ENCODE measurements at regions not wholly inside any gene's neighbourhood (a gene's known extent, or its start where the extent isn't known, plus 50 kb on each side); places are given as distances from the start of the nearest gene placed in this dataset.

- TF ChIP-seq CTCF (tag by site-specific recombination; IDR thresholded peaks at IDR 0.05) = no peak
- TF ChIP-seq TCF7L2 (IDR thresholded peaks at IDR 0.05; ENCODE audit: borderline replicate concordance, low read depth, low read length) = no peak
- no peak for TF ChIP-seq ZBTB8A (tag by site-specific recombination; IDR thresholded peaks at IDR 0.05)
- TF ChIP-seq ZBTB21 (tag by site-specific recombination; IDR thresholded peaks at IDR 0.05) = no peak
- TF ChIP-seq ZNF416 (tag by site-specific recombination; IDR thresholded peaks at IDR 0.05) = no peak
- TF ChIP-seq ZNF433 (tag by site-specific recombination; IDR thresholded peaks at IDR 0.05; ENCODE audit: low read depth) = no peak
- no peak for TF ChIP-seq IKZF3 (tag by site-specific recombination; IDR thresholded peaks at IDR 0.05)
- no peak for TF ChIP-seq YY1 (tag by site-specific recombination; IDR thresholded peaks at IDR 0.05)
- TF ChIP-seq ZNF24 (tag by site-specific recombination; IDR thresholded peaks at IDR 0.05) = no peak
- TF ChIP-seq SCRT1 (tag by site-specific recombination; IDR thresholded peaks at IDR 0.05; ENCODE audit: borderline replicate concordance) = no peak
- no peak for TF ChIP-seq REST (tag by site-specific recombination; IDR thresholded peaks at IDR 0.05)
- TF ChIP-seq ZNF138 (tag by site-specific recombination; IDR thresholded peaks at IDR 0.05; ENCODE audit: borderline replicate concordance) = no peak
- no peak for TF ChIP-seq TSHZ1 (tag by site-specific recombination; IDR thresholded peaks at IDR 0.05; ENCODE audit: borderline replicate concordance)
These were observed 217.2 kb downstream of the LACC1 start for GRCh38 chr13:44096901-44097300.
